Right atrium auricular region (tissue), 2 donors: ENCODE measurements at regions not wholly inside any gene's neighbourhood (a gene's known extent, or its start where the extent isn't known, plus 50 kb on each side); places are given as distances from the start of the nearest gene placed in this dataset.

Source experiments
- DNase-seq: peaks from one replicate; pipeline ENCODE4 v3.0.0-alpha.2; 2019; ENCODE audit warnings: low spot score
- H3K27ac ChIP-seq, 2 donors: fragments of 200-600 bp; sonication (generic); 1 replicate in 1 of 2; 2 replicates in 1 of 2; pipeline ENCODE4 v1.5.1; 2016 to 2019
- H3K27me3 ChIP-seq, 2 donors: fragments of 200-600 bp; sonication (generic); one replicate each; pipeline versions ENCODE4 v1.5.1 to v1.6.0; 2017 to 2019
- H3K36me3 ChIP-seq: fragments of 200-600 bp; sonication (generic); one replicate; pipeline ENCODE4 v1.5.1; 2016
- H3K4me1 ChIP-seq, 2 donors: fragments of 200-600 bp; sonication (generic); one replicate each; pipeline versions ENCODE4 v1.5.1 to v1.6.0; 2017 to 2019
- H3K4me3 ChIP-seq, 2 donors: fragments of 200-600 bp; sonication (generic); 1 replicate in 1 of 2; 2 replicates in 1 of 2; pipeline ENCODE4 v1.5.1; 2017 to 2019; ENCODE audit warnings: mild to moderate bottlenecking in 1 of 2, moderate library complexity in 1 of 2
- H3K9me3 ChIP-seq, 2 donors: fragments of 200-600 bp; sonication (generic); one replicate each; pipeline ENCODE4 v1.5.1; 2019
- CTCF ChIP-seq, 2 donors: fragments of 200-600 bp; sonication (generic); IDR thresholded peaks; one replicate each; pipeline ENCODE4 v1.5.1; 2019; ENCODE audit warnings: antibody characterized with exemption in 2 of 2

GRCh38 chr4:31374256-31374960 is 654.2 kb downstream of the PCDH7 start:
- Histone ChIP-seq H3K27me3 (no peaks in the 10 kb centered on the region), H3K9me3 (no peaks in the 10 kb centered on the region), H3K36me3 (no peaks in the 10 kb centered on the region), H3K4me3 (no peak overlapping the region), H3K27ac (no peak overlapping the region), H3K4me1 (no peaks in the 10 kb centered on the region)
- no peak for DNase-seq
- TF ChIP-seq CTCF (IDR thresholded peaks at IDR 0.05) = no peak

- Histone ChIP-seq H3K27me3 (no peaks in the 10 kb centered on the region), H3K4me1 (no peaks in the 10 kb centered on the region), H3K9me3 (no peaks in the 10 kb centered on the region), H3K36me3 (no peaks in the 10 kb centered on the region), H3K4me3 (no peak overlapping the region), H3K27ac (no peak overlapping the region)
- TF ChIP-seq CTCF (IDR thresholded peaks at IDR 0.05) = no peak
- no peak for DNase-seq
Measured at GRCh38 chr4:31375936-31376335, 655.8 kb downstream of the PCDH7 start.

- no peak overlapping the region for H3K4me3 ChIP-seq
- no peak for DNase-seq
- no peaks in the 10 kb centered on the region for H3K27me3 ChIP-seq
- H3K4me1 ChIP-seq = no peaks in the 10 kb centered on the region
- TF ChIP-seq CTCF (IDR thresholded peaks at IDR 0.05) = no peak
- H3K27ac ChIP-seq = no peak overlapping the region
- H3K36me3 ChIP-seq = no peaks in the 10 kb centered on the region
- H3K9me3 ChIP-seq = no peaks in the 10 kb centered on the region
Measured at GRCh38 chr4:31379364-31379763, 659.2 kb downstream of the PCDH7 start.

GRCh38 chr4:31383767-31384166 is 663.6 kb downstream of the PCDH7 start:
- H3K9me3 ChIP-seq = no peaks in the 10 kb centered on the region
- H3K4me3 ChIP-seq = no peak overlapping the region
- H3K4me1 ChIP-seq = no peaks in the 10 kb centered on the region
- no peak for TF ChIP-seq CTCF (IDR thresholded peaks at IDR 0.05)
- no peak overlapping the region for H3K27ac ChIP-seq
- no peak for DNase-seq
- H3K36me3 ChIP-seq = no peaks in the 10 kb centered on the region
- no peaks in the 10 kb centered on the region for H3K27me3 ChIP-seq

- no peak for DNase-seq
- Histone ChIP-seq H3K36me3 (no peaks in the 10 kb centered on the region), H3K4me1 (no peaks in the 10 kb centered on the region), H3K4me3 (no peak overlapping the region), H3K27me3 (no peaks in the 10 kb centered on the region), H3K9me3 (no peaks in the 10 kb centered on the region), H3K27ac (no peak overlapping the region)
- TF ChIP-seq CTCF (IDR thresholded peaks at IDR 0.05) = no peak
Measured at GRCh38 chr4:31390849-31391248, 670.7 kb downstream of the PCDH7 start.

- no peaks in the 10 kb centered on the region for H3K9me3 ChIP-seq
- no peak for TF ChIP-seq CTCF (IDR thresholded peaks at IDR 0.05)
- no peak overlapping the region for H3K4me3 ChIP-seq
- no peaks in the 10 kb centered on the region for H3K27me3 ChIP-seq
- DNase-seq = no peak
- no peak overlapping the region for H3K27ac ChIP-seq
- no peaks in the 10 kb centered on the region for H3K4me1 ChIP-seq
- no peaks in the 10 kb centered on the region for H3K36me3 ChIP-seq
Measured at GRCh38 chr4:31391976-31392375, 671.8 kb downstream of the PCDH7 start.
